ENCODE measurements at regions not wholly inside any gene's neighbourhood (a gene's known extent, or its start where the extent isn't known, plus 50 kb on each side); places are given as distances from the start of the nearest gene placed in this dataset.

- Histone ChIP-seq H3K4me3 (ENCODE audit: low read depth, low read length, poor library complexity, severe bottlenecking) (no peak overlapping the region), H3K36me3 (ENCODE audit: insufficient read depth, low read length) (no peaks in the 10 kb centered on the region), H3K4me2 (ENCODE audit: low read length) (no peak overlapping the region), H3K79me2 (ENCODE audit: insufficient read depth, low read depth, low read length) (no peaks in the 10 kb centered on the region), H3K9me3 (ENCODE audit: low read length) (no peaks in the 10 kb centered on the region), H3K9me2 (ENCODE audit: insufficient read depth, low read length) (no peaks in the 10 kb centered on the region), H4K20me1 (ENCODE audit: insufficient read depth, low read length) (no peaks in the 10 kb centered on the region), H3K27ac (ENCODE audit: low read depth, low read length, poor library complexity, severe bottlenecking) (no peak overlapping the region), H2AFZ (ENCODE audit: low read length) (no peak overlapping the region), H3K4me1 (ENCODE audit: insufficient read depth, low read length, poor library complexity, severe bottlenecking) (no peaks in the 10 kb centered on the region)
- no peak for DNase-seq (ENCODE audit: low spot score)
- BruUV-seq (replicated peaks): no TSS peak
- intact Hi-C loops (cut with micrococcal nuclease; ENCODE audit: unreplicated experiment): no loop called here
- ChIA-PET POLR2A (no interaction called here), CTCF (ENCODE audit: unreplicated experiment) (no interaction called here)
- TF ChIP-seq CTCF (conservative IDR thresholded peaks at IDR 0.05; ENCODE audit: low read length) (no peak), EZH2phosphoT487 (IDR thresholded peaks at IDR 0.05; ENCODE audit: borderline replicate concordance, low read depth, low read length) (no peak)
Measured at GRCh38 chr4:11301075-11301660, 127.5 kb downstream of the HS3ST1 start.

- Histone ChIP-seq H3K4me2 (ENCODE audit: low read length) (no peak overlapping the region), H3K9me2 (ENCODE audit: insufficient read depth, low read length) (no peaks in the 10 kb centered on the region), H3K27ac (ENCODE audit: low read depth, low read length, poor library complexity, severe bottlenecking) (no peak overlapping the region), H4K20me1 (ENCODE audit: insufficient read depth, low read length) (no peaks in the 10 kb centered on the region), H2AFZ (ENCODE audit: low read length) (no peak overlapping the region), H3K36me3 (ENCODE audit: insufficient read depth, low read length) (no peaks in the 10 kb centered on the region), H3K79me2 (ENCODE audit: insufficient read depth, low read depth, low read length) (no peaks in the 10 kb centered on the region), H3K9me3 (ENCODE audit: low read length) (no peaks in the 10 kb centered on the region), H3K4me1 (ENCODE audit: insufficient read depth, low read length, poor library complexity, severe bottlenecking) (no peaks in the 10 kb centered on the region), H3K4me3 (ENCODE audit: low read depth, low read length, poor library complexity, severe bottlenecking) (no peak overlapping the region)
- ChIA-PET POLR2A (no interaction called here), CTCF (ENCODE audit: unreplicated experiment) (no interaction called here)
- TF ChIP-seq CTCF (conservative IDR thresholded peaks at IDR 0.05; ENCODE audit: low read length): no peak
- TF ChIP-seq EZH2phosphoT487 (IDR thresholded peaks at IDR 0.05; ENCODE audit: borderline replicate concordance, low read depth, low read length): no peak
- intact Hi-C loops (cut with micrococcal nuclease; ENCODE audit: unreplicated experiment): no loop called here
- DNase-seq (ENCODE audit: low spot score): no peak
- no TSS peak for BruUV-seq (replicated peaks)
Measured at GRCh38 chr4:11299836-11300235, 128.9 kb downstream of the HS3ST1 start.

- Histone ChIP-seq H3K79me2 (ENCODE audit: insufficient read depth, low read depth, low read length) (no peaks in the 10 kb centered on the region), H2AFZ (ENCODE audit: low read length) (no peak overlapping the region), H3K4me1 (ENCODE audit: insufficient read depth, low read length, poor library complexity, severe bottlenecking) (no peaks in the 10 kb centered on the region), H3K9me2 (ENCODE audit: insufficient read depth, low read length) (no peaks in the 10 kb centered on the region), H4K20me1 (ENCODE audit: insufficient read depth, low read length) (no peaks in the 10 kb centered on the region), H3K27ac (ENCODE audit: low read depth, low read length, poor library complexity, severe bottlenecking) (no peak overlapping the region), H3K9me3 (ENCODE audit: low read length) (no peaks in the 10 kb centered on the region), H3K4me2 (ENCODE audit: low read length) (no peak overlapping the region), H3K36me3 (ENCODE audit: insufficient read depth, low read length) (no peaks in the 10 kb centered on the region), H3K4me3 (ENCODE audit: low read depth, low read length, poor library complexity, severe bottlenecking) (no peak overlapping the region)
- no peak for DNase-seq (ENCODE audit: low spot score)
- BruUV-seq (replicated peaks): no TSS peak
- CTCF ChIA-PET (ENCODE audit: unreplicated experiment): no interaction called here
- intact Hi-C loops (cut with micrococcal nuclease; ENCODE audit: unreplicated experiment): no loop called here
- TF ChIP-seq EZH2phosphoT487 (IDR thresholded peaks at IDR 0.05; ENCODE audit: borderline replicate concordance, low read depth, low read length): no peak
- TF ChIP-seq CTCF (conservative IDR thresholded peaks at IDR 0.05; ENCODE audit: low read length): no peak
- POLR2A ChIA-PET: no interaction called here
Measured at GRCh38 chr4:11299016-11299415, 129.7 kb downstream of the HS3ST1 start.
